ENCODE measurements at regions not wholly inside any gene's neighbourhood (a gene's known extent, or its start where the extent isn't known, plus 50 kb on each side); places are given as distances from the start of the nearest gene placed in this dataset.

- 17 to 20% (median 18%) methylated on average over 5 of the region's 5 CpGs for WGBS, 4 donors
- Histone ChIP-seq H3K9me3 (replicated peaks in 1 of 3) (no peaks in the 10 kb centered on the region), H3K27me3 (no peaks in the 10 kb centered on the region), H3K4me1 (replicated peaks in 1 of 2) (no peaks in the 10 kb centered on the region), H3K4me3 (peak overlapping the region in 1 of 4 donors; percentile 30), H3K36me3 (replicated peaks in 1 of 2) (no peaks in the 10 kb centered on the region), H3K27ac (no peak overlapping the region)
- TF ChIP-seq, protein P1, sequence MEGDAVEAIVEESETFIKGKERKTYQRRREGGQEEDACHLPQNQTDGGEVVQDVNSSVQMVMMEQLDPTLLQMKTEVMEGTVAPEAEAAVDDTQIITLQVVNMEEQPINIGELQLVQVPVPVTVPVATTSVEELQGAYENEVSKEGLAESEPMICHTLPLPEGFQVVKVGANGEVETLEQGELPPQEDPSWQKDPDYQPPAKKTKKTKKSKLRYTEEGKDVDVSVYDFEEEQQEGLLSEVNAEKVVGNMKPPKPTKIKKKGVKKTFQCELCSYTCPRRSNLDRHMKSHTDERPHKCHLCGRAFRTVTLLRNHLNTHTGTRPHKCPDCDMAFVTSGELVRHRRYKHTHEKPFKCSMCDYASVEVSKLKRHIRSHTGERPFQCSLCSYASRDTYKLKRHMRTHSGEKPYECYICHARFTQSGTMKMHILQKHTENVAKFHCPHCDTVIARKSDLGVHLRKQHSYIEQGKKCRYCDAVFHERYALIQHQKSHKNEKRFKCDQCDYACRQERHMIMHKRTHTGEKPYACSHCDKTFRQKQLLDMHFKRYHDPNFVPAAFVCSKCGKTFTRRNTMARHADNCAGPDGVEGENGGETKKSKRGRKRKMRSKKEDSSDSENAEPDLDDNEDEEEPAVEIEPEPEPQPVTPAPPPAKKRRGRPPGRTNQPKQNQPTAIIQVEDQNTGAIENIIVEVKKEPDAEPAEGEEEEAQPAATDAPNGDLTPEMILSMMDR (IDR thresholded peaks at IDR 0.05) = peak; percentile 41 to 87 (median 74)
- no peak for TF ChIP-seq POLR2A (IDR thresholded peaks at IDR 0.05)
- intact Hi-C loops (cut with DNase I) = no loop called here
- peak in 6 of 7 donors; percentile 19 to 52 (median 26) for DNase-seq
Observed at GRCh38 chr1:170881268-170882265, 53.8 kb upstream of the MROH9 start.

Data from adrenal gland (tissue), 9 donors.